NCI-H2196 treated with DMSO at 0.1 percent for 48 hours (cell line): ENCODE measurements at regions not wholly inside any gene's neighbourhood (a gene's known extent, or its start where the extent isn't known, plus 50 kb on each side); places are given as distances from the start of the nearest gene placed in this dataset.
"Not testable (repeated sequence)": the region's sequence is repeated elsewhere in the genome, so short reads cannot be mapped to it uniquely, and the experiment has no call there.

Experiments
- DNase-seq: peaks from one replicate; lab custom pipeline; 2025; ENCODE audit not compliant: unreplicated experiment; lab: John Stamatoyannopoulos, UW

- DNase-seq = no peak
These were observed 144.7 kb downstream of the ALX1 start for GRCh38 chr12:85424581-85425348.

GRCh38 chr12:85425349-85425612, 145.3 kb downstream of the ALX1 start:
- DNase-seq = no peak

GRCh38 chr12:85425926-85426325, 145.9 kb downstream of the ALX1 start:
- DNase-seq = no peak

GRCh38 chr12:85433148-85433547, 153.1 kb downstream of the ALX1 start:
- not testable (repeated sequence) for DNase-seq

GRCh38 chr12:85440271-85440670, 160.3 kb downstream of the ALX1 start:
- no peak for DNase-seq

GRCh38 chr12:85441025-85441424, 161.0 kb downstream of the ALX1 start:
- no peak for DNase-seq

GRCh38 chr12:85441741-85442140, 161.7 kb downstream of the ALX1 start:
- DNase-seq = no peak

GRCh38 chr12:85445060-85445938, 165.3 kb downstream of the ALX1 start:
- no peak for DNase-seq

GRCh38 chr12:85448031-85448430, 168.0 kb downstream of the ALX1 start:
- DNase-seq = no peak

GRCh38 chr12:85448548-85449139, 168.6 kb downstream of the ALX1 start:
- DNase-seq = no peak

- DNase-seq = no peak
These were observed 177.0 kb downstream of the ALX1 start for GRCh38 chr12:85457016-85457415.

GRCh38 chr12:85461127-85461526, 181.1 kb downstream of the ALX1 start:
- no peak for DNase-seq

- DNase-seq = no peak
These were observed 182.9 kb downstream of the ALX1 start for GRCh38 chr12:85462888-85463287.

GRCh38 chr12:85466890-85467289, 186.9 kb downstream of the ALX1 start:
- no peak for DNase-seq

GRCh38 chr12:85468356-85469157, 188.5 kb downstream of the ALX1 start:
- DNase-seq = no peak

GRCh38 chr12:85469158-85470086, 189.4 kb downstream of the ALX1 start:
- DNase-seq = not testable (repeated sequence)

- DNase-seq = not testable (repeated sequence)
These were observed 195.3 kb downstream of the ALX1 start for GRCh38 chr12:85475277-85475676.

GRCh38 chr12:85476756-85477155, 196.7 kb downstream of the ALX1 start:
- DNase-seq = no peak

- no peak for DNase-seq
These were observed 204.4 kb downstream of the ALX1 start for GRCh38 chr12:85484387-85484786.

- DNase-seq = no peak
These were observed 209.2 kb downstream of the ALX1 start for GRCh38 chr12:85489194-85489593.
